MCF 10A (cell line): ENCODE measurements at regions not wholly inside any gene's neighbourhood (a gene's known extent, or its start where the extent isn't known, plus 50 kb on each side); places are given as distances from the start of the nearest gene placed in this dataset.
"Not testable (repeated sequence)": the region's sequence is repeated elsewhere in the genome, so short reads cannot be mapped to it uniquely, and the experiment has no call there.

ENCODE experiments used
- BruUV-seq: library from RNA; stranded (reverse); fragments of 400-500 nt; replicated peaks from 2 replicates; lab custom pipeline; 2021; lab: Mats Ljungman, UMichigan
- CTCF ChIA-PET: fragments of 300-600 bp; sonication (Branson Sonifier 250); formaldehyde crosslinking; extraction: SDS; loops from one replicate; lab custom pipeline; 2021; ENCODE audit warnings: antibody characterized with exemption, inconsistent platforms; lab: Yijun Ruan, JAX
- POLR2A ChIA-PET: fragments of 300-600, 350-650 bp; sonication (Branson Sonifier 250); formaldehyde crosslinking; extraction: SDS; loops from one replicate; lab custom pipeline; 2020; ENCODE audit warnings: antibody characterized with exemption, inconsistent platforms; lab: Yijun Ruan, JAX
- DNase-seq: peaks from one replicate; pipeline ENCODE4 v3.0.0-alpha.2; 2018; ENCODE audit not compliant: unreplicated experiment
- H3K27ac Mint-ChIP-seq: one replicate; pipeline ENCODE4 v1.8.0; 2022; ENCODE audit warnings: mild to moderate bottlenecking, low read depth, mixed read lengths; ENCODE audit not compliant: unreplicated experiment
- H3K27me3 Mint-ChIP-seq: one replicate; pipeline ENCODE4 v1.8.0; 2022; ENCODE audit warnings: mixed read lengths; ENCODE audit not compliant: insufficient read depth, unreplicated experiment
- H3K36me3 Mint-ChIP-seq: one replicate; pipeline ENCODE4 v1.8.0; 2022; ENCODE audit warnings: mild to moderate bottlenecking, moderate library complexity, mixed read lengths; ENCODE audit not compliant: insufficient read depth, unreplicated experiment
- H3K4me1 Mint-ChIP-seq: one replicate; pipeline ENCODE4 v1.8.0; 2022; ENCODE audit warnings: mixed read lengths; ENCODE audit not compliant: insufficient read depth, unreplicated experiment
- H3K4me3 Mint-ChIP-seq: one replicate; pipeline ENCODE4 v1.8.0; 2022; ENCODE audit warnings: mild to moderate bottlenecking, moderate library complexity, mixed read lengths; ENCODE audit not compliant: unreplicated experiment
- H3K9me3 Mint-ChIP-seq: one replicate; pipeline ENCODE4 v1.8.0; 2022; ENCODE audit warnings: mixed read lengths; ENCODE audit not compliant: unreplicated experiment
- intact Hi-C: fragments of 100-400 bp; cut with micrococcal nuclease; formaldehyde crosslinking; loops from 2 replicates; pipeline ENCODE4 v1.14.1; 2022
- TF ChIP-seq, protein P1 (sequence below): fragments of 200-600 bp; IDR thresholded peaks from one replicate; pipeline ENCODE4 v1.8.0; 2022; ENCODE audit warnings: antibody characterized with exemption, mild to moderate bottlenecking; ENCODE audit not compliant: unreplicated experiment

DNA sequence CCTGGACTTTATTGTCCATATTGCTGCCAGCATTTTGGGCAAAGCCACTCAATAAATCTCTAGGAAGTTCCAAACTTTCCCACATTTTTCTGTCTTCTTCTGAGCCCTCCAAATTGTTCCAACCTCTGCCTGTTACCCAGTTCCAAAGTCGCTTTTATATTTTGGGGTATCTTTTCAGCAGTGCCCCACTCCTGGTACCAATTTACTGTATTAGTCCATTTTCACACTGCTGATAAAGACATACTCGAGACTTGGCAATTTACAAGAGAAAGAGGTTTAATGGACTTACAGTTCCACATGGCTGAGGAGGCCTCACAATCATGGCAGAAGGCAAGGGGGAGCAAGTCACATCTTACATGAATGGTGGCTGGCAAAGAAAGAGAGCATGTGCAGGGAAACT lies 53.4 kb downstream of the AHSP start:
- BruUV-seq, intact Hi-C loops, H3K4me3 Mint-ChIP-seq, H3K27me3 Mint-ChIP-seq, DNase-seq, POLR2A ChIA-PET, H3K36me3 Mint-ChIP-seq, H3K27ac Mint-ChIP-seq, H3K4me1 Mint-ChIP-seq: not testable (repeated sequence)
- CTCF ChIA-PET = interaction anchor here (0.8 kb wide), 1 partner anchor 80 kb away, joined by 3 read pairs; no protein-coding TSS in a partner anchor
- peaks cover 19% of the 10 kb centered on the region for H3K9me3 Mint-ChIP-seq

DNA sequence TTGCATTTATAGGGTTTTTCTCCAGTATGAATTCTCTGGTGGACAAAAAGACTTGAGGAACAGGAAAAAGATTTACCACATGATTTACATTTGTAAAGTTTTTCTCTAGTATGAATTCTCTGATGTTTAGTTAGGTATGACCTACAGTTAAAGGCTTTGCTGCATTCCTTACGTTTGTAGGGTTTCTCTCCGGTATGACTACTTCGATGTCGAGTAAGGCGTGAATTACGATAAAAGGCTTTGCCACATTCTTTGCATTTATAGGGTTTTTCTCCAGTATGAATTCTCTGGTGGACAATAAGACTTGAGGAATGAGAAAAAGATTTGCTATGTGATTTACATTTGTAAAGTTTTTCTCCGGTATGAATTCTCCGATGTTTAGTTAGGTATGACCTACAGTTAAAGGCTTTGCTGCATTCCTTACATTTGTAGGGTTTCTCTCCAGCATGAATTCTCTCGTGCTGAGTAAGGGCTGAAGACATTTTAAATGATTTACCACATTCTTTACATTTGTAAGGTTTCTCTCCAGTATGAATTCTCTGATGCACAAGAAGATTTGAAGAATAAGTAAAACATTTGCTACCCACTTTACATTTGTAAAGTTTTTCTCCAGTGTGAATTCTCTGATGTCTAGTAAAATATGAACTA lies 74.2 kb downstream of the AHSP start:
- BruUV-seq, intact Hi-C loops, POLR2A ChIA-PET, H3K4me3 Mint-ChIP-seq, H3K27me3 Mint-ChIP-seq, CTCF ChIA-PET, H3K27ac Mint-ChIP-seq, DNase-seq, H3K36me3 Mint-ChIP-seq, H3K4me1 Mint-ChIP-seq: not testable (repeated sequence)
- H3K9me3 Mint-ChIP-seq = peaks cover 39% of the 10 kb centered on the region

DNA sequence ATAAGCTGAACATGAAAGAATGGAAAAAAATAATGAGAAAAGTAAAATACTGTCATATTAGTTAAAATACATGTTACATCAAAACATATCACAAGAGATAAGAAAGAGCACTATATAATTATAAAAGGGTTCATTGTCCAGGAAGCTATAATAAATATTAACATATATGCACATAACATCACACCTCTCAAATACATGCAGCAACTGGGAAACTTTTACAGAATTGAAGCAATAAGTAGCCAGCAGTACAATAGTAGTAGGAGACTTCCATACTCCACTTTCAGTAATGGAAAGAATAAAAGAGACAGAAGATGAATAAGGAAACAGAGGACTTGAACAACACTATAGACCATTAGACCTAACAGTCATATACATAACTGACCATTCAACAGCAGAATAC lies 90.4 kb downstream of the AHSP start:
- CTCF ChIA-PET = no interaction called here
- H3K36me3 Mint-ChIP-seq = no peaks in the 10 kb centered on the region
- intact Hi-C loops = no loop called here
- H3K9me3 Mint-ChIP-seq = peaks cover 43% of the 10 kb centered on the region
- no peaks in the 10 kb centered on the region for H3K27me3 Mint-ChIP-seq
- H3K4me1 Mint-ChIP-seq = no peaks in the 10 kb centered on the region
- DNase-seq = no peak
- H3K4me3 Mint-ChIP-seq = no peak overlapping the region
- POLR2A ChIA-PET = interaction anchor here (0.6 kb wide), 1 partner anchor 88 kb away, joined by 4 read pairs; no protein-coding TSS in a partner anchor
- TF ChIP-seq, protein P1, sequence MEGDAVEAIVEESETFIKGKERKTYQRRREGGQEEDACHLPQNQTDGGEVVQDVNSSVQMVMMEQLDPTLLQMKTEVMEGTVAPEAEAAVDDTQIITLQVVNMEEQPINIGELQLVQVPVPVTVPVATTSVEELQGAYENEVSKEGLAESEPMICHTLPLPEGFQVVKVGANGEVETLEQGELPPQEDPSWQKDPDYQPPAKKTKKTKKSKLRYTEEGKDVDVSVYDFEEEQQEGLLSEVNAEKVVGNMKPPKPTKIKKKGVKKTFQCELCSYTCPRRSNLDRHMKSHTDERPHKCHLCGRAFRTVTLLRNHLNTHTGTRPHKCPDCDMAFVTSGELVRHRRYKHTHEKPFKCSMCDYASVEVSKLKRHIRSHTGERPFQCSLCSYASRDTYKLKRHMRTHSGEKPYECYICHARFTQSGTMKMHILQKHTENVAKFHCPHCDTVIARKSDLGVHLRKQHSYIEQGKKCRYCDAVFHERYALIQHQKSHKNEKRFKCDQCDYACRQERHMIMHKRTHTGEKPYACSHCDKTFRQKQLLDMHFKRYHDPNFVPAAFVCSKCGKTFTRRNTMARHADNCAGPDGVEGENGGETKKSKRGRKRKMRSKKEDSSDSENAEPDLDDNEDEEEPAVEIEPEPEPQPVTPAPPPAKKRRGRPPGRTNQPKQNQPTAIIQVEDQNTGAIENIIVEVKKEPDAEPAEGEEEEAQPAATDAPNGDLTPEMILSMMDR = no peak
- no TSS peak for BruUV-seq
- H3K27ac Mint-ChIP-seq = no peak overlapping the region

DNA sequence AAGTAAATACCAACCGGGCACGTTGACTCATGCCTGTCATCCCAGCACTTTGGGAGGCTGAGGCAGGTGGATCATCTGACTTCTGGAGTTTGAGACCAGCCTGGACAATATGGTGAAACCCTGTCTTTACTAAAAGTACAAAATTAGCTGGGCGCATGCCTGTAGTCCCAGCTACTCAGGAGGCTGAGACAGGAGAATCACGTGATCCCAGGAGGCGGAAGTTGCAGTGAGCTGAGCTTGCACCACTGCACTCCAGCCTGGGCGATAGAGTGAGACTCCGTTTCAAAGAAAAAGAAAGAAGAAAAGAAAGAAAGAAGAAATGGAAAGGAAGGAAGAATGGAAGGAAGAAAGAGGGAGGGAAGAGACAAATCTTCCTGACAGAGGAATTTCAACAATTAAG lies 108.7 kb downstream of the AHSP start:
- no peak for DNase-seq
- Mint-ChIP-seq H3K27ac (no peak overlapping the region), H3K27me3 (no peaks in the 10 kb centered on the region), H3K4me3 (no peak overlapping the region), H3K36me3 (no peaks in the 10 kb centered on the region), H3K4me1 (no peaks in the 10 kb centered on the region), H3K9me3 (peaks cover 21% of the 10 kb centered on the region)
- TF ChIP-seq, protein P1 = no peak
- ChIA-PET CTCF (no interaction called here), POLR2A (interaction anchor here (0.6 kb wide), 1 partner anchor 241 kb away, joined by 3 read pairs; no protein-coding TSS in a partner anchor)
- intact Hi-C loops = no loop called here
- no TSS peak for BruUV-seq

DNA sequence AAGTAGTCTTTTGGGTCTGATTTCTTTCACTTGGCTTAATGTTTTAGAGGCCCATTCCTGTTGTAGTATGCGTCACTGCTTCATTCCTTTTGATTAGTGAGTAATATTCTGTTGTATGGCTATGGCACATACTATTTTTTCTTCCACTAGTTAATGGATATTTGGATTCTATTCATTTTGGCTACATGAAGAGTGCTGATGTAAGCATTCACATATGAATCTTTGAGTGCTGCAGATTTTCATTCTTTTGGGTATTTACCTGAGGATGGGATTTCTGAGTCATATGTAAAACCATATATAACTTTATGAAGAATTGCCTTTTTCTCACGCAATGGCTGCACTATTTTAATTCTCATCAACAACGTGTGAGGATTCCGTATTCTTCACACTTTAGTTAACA lies 113.6 kb downstream of the AHSP start:
- H3K36me3 Mint-ChIP-seq = no peaks in the 10 kb centered on the region
- CTCF ChIA-PET = no interaction called here

DNA sequence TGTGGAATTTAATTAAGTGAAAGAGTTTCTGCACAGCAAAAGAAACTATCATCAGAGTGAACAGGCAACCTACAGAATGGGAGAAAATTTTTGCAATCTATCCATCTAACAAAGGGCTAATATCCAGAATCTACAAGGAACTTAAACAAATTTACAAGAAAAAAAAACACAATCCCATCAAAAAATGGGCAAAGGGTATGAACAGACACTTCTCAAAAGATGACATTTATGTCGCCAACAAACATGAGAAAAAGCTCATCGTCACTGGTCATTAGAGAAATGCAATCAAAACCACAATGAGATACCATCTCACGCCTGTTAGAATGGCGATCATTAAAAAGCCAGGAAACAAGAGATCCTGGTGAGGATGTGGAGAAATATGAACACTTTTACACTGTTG lies 128.0 kb downstream of the AHSP start:
- intact Hi-C loops, POLR2A ChIA-PET, H3K4me1 Mint-ChIP-seq, H3K27ac Mint-ChIP-seq, CTCF ChIA-PET, H3K4me3 Mint-ChIP-seq, DNase-seq, H3K36me3 Mint-ChIP-seq, BruUV-seq, H3K9me3 Mint-ChIP-seq, H3K27me3 Mint-ChIP-seq: not testable (repeated sequence)

More for the DNA sequence above, 113.6 kb downstream of the AHSP start:
- Mint-ChIP-seq H3K4me3 (no peak overlapping the region), H3K27ac (no peak overlapping the region), H3K9me3 (peaks cover 21% of the 10 kb centered on the region), H3K27me3 (no peaks in the 10 kb centered on the region), H3K4me1 (no peaks in the 10 kb centered on the region)
- TF ChIP-seq, protein P1 = no peak
- no TSS peak for BruUV-seq
- no peak for DNase-seq
- POLR2A ChIA-PET = no interaction called here
- intact Hi-C loops = no loop called here
